Activated T-cell treated with anti-CD3 and anti-CD28 coated beads, Interleukin-2, amount 50 U/mL, for 4 hours (primary cell): ENCODE measurements at regions not wholly inside any gene's neighbourhood (a gene's known extent, or its start where the extent isn't known, plus 50 kb on each side); places are given as distances from the start of the nearest gene placed in this dataset.
"Not testable (repeated sequence)": the region's sequence is repeated elsewhere in the genome, so short reads cannot be mapped to it uniquely, and the experiment has no call there.

ENCODE experiments used
- ATAC-seq, 2 donors: fragments of 200-7000 bp; cut with Tn5 transposase; one replicate each; pipeline ENCODE4 v1.10.0; 2021
- DNase-seq: peaks from one replicate; pipeline ENCODE4 v3.0.0-alpha.2; 2020
- H3K27me3 Mint-ChIP-seq: one replicate; pipeline ENCODE4 v1.8.0; 2021; ENCODE audit warnings: low read depth, mixed read lengths
- H3K36me3 Mint-ChIP-seq: one replicate; pipeline ENCODE4 v1.8.0; 2022; ENCODE audit warnings: mixed read lengths; ENCODE audit not compliant: insufficient read depth
- H3K4me1 Mint-ChIP-seq: one replicate; pipeline ENCODE4 v1.8.0; 2021; ENCODE audit warnings: low read depth, mixed read lengths
- H3K4me3 Mint-ChIP-seq: one replicate; pipeline ENCODE4 v1.8.0; 2021; ENCODE audit warnings: mild to moderate bottlenecking, moderate library complexity, mixed read lengths
- H3K9me3 Mint-ChIP-seq: one replicate; pipeline ENCODE4 v1.8.0; 2021; ENCODE audit warnings: mixed read lengths

DNA sequence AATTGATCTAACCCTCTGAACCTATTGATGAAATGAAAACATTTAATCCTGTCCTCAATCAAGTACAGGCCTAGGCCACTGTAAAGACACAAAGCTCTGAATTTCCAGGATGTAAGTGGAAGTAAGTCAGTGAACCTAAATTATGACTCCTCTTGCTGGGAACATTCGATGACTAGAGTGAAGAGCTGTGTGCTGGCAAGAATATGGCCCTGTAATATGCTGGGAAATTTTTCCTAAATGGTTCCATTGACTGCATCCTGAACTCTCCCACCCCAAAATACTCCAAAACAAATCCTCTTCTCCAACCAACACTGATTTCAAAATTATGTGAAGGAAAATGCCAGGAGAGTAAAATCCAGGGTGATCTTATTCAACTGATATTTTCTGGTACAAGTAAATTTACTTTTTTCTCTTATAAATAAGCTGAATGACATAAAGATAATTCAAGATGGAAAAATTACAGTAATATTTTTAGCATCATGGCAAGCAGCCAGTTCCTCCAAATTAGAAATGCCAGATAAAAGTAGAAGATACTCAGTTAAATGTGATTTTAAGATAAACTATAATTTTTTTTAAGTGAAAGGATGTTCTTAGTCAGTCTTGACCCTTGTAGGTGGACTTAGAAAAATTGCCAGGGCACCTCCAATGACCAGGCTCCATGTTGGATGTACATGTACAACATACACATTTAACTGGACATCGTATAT lies 269.4 kb downstream of the PTGER3 start:
- no peaks in the 10 kb centered on the region for H3K9me3 Mint-ChIP-seq
- no peak overlapping the region for H3K4me3 Mint-ChIP-seq
- H3K36me3 Mint-ChIP-seq: no peaks in the 10 kb centered on the region
- no peak for ATAC-seq
- no peak for DNase-seq
- H3K27me3 Mint-ChIP-seq: no peaks in the 10 kb centered on the region
- no peaks in the 10 kb centered on the region for H3K4me1 Mint-ChIP-seq

DNA sequence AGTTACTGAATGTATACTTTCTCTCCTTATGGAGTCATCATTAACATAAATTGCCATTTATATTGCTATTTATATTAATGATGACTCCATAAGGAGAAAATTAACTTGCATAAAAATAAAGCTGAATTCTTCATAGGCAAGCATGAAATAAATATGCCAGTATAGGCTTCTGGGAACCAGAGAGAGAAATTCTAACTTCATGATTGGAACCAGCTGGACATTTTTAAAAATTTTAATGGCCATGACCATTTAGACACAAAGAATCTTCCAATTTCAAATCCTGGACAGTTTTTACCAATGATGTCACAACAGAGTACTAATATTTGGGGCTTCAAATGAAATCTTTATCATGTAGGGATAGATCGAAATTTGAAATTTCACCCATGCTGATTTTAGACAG lies 268.7 kb downstream of the PTGER3 start:
- Mint-ChIP-seq H3K4me1 (no peaks in the 10 kb centered on the region), H3K36me3 (no peaks in the 10 kb centered on the region), H3K9me3 (no peaks in the 10 kb centered on the region), H3K4me3 (no peak overlapping the region), H3K27me3 (no peaks in the 10 kb centered on the region)
- no peak for ATAC-seq
- DNase-seq: no peak

DNA sequence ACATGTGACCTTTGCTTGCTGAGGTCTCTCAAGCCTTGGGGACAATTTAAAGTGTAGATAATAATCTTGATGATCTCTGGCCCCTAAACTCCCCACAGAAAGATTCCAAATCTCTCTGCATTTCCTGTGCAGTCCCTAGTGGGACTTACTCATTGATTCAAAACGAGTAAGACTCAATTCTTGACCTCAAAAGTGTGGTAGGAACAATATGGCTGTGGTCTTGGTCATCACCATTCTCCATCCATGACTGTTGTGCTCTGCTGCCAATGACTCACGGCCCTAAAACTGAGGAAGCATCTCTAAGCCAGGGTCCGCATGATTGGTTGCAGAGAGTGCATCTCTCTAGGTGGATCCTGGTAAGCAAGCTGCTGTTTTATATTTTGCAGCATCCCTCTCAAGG lies 268.0 kb downstream of the PTGER3 start:
- no peaks in the 10 kb centered on the region for H3K36me3 Mint-ChIP-seq
- no peak for DNase-seq
- H3K4me1 Mint-ChIP-seq: no peaks in the 10 kb centered on the region
- H3K27me3 Mint-ChIP-seq: no peaks in the 10 kb centered on the region
- no peak for ATAC-seq
- H3K4me3 Mint-ChIP-seq: no peak overlapping the region
- H3K9me3 Mint-ChIP-seq: no peaks in the 10 kb centered on the region

DNA sequence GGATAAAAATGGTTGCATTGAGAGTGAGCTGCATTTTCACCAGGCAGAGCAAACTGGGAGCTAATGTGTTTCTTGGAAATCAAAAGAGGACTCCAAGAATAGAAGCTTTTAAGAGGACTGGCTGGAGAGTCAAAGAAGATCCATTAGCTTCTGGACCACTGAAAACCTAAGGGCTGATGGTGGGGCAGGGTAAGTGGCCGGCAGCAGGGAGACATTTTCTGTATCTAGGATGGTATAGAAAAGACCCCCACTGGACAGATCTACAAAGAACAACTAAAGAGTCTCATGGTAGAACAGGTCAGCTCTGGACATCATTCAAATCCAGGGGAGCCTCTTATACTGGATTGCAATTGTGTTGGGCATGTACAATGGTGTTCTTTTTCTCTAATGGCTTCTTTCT lies 262.3 kb downstream of the PTGER3 start:
- no peak for ATAC-seq
- no peak for DNase-seq
- Mint-ChIP-seq H3K9me3 (no peaks in the 10 kb centered on the region), H3K4me1 (no peaks in the 10 kb centered on the region), H3K4me3 (no peak overlapping the region), H3K36me3 (no peaks in the 10 kb centered on the region), H3K27me3 (no peaks in the 10 kb centered on the region)

DNA sequence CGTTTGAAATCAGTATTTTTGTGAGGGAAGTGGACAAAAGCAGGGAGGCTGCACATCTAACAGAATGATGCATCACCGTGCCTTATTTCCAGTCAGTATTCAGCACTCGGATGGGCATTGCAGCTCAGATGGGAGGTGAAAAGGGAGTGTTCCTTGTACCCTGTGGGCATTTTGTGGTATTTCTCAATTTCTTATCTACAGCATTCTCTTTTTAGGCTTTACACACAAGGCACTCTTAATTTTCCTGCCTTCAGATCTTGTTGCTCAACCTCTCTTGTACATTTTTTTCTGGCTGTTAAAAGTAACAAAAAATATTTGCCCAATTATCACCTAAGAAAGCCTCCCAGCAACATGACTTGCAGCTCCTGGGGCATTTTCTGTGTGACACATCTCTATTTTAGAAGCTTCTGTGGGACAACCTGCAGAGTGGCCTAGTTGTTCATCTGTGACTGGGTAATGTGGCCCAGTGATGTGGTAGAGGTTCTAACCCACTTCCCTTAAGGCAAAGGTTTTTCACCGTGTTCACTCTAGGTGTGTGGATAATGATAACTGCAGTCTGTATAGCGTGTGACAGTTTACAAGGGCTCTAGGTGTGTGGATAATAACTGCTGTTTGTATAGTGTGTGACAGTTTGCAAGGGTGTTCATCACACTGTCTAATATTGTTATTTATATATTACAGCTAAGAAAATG lies 257.2 kb downstream of the PTGER3 start:
- no peak overlapping the region for H3K4me3 Mint-ChIP-seq
- DNase-seq: no peak
- H3K4me1 Mint-ChIP-seq: no peaks in the 10 kb centered on the region
- H3K9me3 Mint-ChIP-seq: no peaks in the 10 kb centered on the region
- ATAC-seq: no peak
- H3K27me3 Mint-ChIP-seq: no peaks in the 10 kb centered on the region
- H3K36me3 Mint-ChIP-seq: no peaks in the 10 kb centered on the region

DNA sequence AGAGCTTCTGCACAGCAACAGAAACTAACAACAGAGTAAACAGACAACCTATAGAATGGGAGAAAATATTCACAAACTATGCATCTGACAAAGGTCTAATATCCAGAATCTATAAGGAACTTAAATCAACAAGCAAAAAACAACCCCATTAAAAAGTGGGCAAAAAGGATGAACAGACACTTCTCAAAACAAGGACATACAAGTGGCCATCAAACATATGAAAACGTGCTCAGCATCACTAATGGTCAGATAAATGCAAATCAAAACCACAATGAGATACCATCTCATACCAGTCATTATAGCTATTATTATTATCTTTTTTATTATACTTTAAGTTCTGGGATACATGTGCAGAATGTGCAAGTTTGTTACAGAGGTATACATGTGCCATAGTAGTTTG lies 252.6 kb downstream of the PTGER3 start:
- ATAC-seq, H3K4me3 Mint-ChIP-seq, H3K36me3 Mint-ChIP-seq: not testable (repeated sequence)

DNA sequence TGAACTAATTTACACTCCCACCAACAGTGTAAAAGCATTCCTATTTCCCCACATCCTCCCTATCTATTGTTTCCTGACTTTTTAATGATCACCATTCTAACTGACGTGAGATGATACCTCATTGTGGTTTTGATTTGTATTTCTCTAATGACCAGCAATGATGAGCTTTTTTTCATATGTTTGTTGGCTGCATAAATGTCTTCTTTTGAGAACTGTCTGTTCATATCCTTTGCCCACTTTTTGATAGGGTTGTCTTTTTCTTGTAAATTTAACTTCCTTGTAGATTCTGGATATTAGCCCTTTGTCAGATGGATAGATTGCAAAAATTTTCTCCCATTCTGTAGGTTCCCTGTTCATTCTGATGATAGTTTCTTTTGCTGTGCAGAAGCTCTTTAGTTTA lies 251.3 kb downstream of the PTGER3 start:
- ATAC-seq, H3K27me3 Mint-ChIP-seq, H3K4me1 Mint-ChIP-seq, H3K9me3 Mint-ChIP-seq, DNase-seq, H3K4me3 Mint-ChIP-seq, H3K36me3 Mint-ChIP-seq: not testable (repeated sequence)

More for the DNA sequence above, 252.6 kb downstream of the PTGER3 start:
- not testable (repeated sequence) for DNase-seq, H3K27me3 Mint-ChIP-seq, H3K4me1 Mint-ChIP-seq, H3K9me3 Mint-ChIP-seq

DNA sequence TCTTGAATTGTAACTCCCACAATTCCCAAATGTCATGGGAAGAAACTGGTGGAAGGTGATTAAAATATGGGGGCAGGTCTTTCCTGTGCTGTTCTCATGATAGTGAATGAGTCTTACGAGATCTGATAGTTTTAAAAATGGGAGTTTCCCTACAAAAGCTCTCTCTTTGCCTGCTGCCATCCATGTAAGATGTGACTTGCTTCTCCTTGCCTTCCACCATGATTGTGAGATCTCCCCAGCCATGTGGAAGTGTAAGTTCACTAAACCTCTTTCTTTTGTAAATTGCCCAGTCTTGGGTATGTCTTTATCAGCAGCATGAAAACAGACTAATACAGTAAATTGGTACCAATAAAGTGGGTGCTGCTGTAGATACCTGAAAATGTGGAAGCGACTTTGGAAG lies 245.0 kb downstream of the PTGER3 start:
- H3K36me3 Mint-ChIP-seq, ATAC-seq, H3K27me3 Mint-ChIP-seq, H3K4me1 Mint-ChIP-seq, DNase-seq, H3K4me3 Mint-ChIP-seq, H3K9me3 Mint-ChIP-seq: not testable (repeated sequence)

DNA sequence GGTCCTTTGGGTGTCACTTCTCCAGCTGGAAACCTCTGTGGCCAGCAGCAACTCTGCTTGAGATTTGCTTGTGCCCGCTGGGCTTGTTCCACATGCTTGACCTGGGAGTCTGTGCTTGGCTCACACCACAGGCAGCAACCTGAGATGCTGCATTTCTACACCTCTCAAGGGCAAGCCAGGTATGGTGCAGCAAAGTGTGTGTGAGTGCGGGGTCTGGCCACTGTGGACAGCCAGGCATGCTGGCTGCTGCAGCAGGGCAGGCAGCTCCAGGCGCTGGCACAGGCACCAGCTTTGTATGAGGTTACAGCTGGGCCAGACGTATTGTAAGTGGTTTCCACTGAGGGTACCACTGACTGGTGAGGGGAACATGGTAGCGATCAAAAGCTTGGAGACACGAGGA lies 242.0 kb downstream of the PTGER3 start:
- H3K27me3 Mint-ChIP-seq: no peaks in the 10 kb centered on the region
- peaks cover 3% of the 10 kb centered on the region for H3K9me3 Mint-ChIP-seq
- DNase-seq (no peak), ATAC-seq (no peak)
- H3K36me3 Mint-ChIP-seq: no peaks in the 10 kb centered on the region
- no peak overlapping the region for H3K4me3 Mint-ChIP-seq
- H3K4me1 Mint-ChIP-seq: no peaks in the 10 kb centered on the region

DNA sequence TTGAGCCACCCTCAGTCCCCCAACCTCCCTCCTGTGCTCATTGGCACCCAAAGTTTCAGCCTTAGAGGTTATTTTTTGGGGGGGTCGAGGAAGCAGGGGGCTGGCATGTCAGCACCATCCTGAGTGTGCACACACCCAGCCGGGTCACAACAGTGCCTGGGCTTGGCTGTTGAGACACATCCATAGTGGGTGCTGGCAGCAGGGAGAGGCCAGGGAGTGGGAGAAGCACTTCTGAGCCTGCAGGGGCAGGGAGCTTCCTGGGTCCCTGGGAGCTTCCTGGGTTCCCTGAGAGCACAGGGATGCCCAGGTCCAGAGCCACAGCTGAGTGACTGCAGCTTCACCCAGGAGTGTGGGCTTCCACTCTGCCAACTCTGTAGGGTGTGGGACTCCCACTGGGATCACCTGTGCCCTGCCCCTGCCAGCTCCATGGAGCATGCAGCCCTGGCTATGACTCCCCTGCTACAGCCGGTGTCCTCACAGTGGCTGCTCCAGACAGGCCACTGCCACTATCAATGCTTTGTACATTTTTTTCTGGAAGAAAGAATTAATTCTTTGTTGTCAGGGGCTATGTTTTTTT lies 240.4 kb downstream of the PTGER3 start:
- H3K4me3 Mint-ChIP-seq: no peak overlapping the region
- H3K9me3 Mint-ChIP-seq: peaks cover 3% of the 10 kb centered on the region
- H3K4me1 Mint-ChIP-seq: no peaks in the 10 kb centered on the region
- ATAC-seq: no peak
- H3K27me3 Mint-ChIP-seq: no peaks in the 10 kb centered on the region
- no peak for DNase-seq
- H3K36me3 Mint-ChIP-seq: no peaks in the 10 kb centered on the region

DNA sequence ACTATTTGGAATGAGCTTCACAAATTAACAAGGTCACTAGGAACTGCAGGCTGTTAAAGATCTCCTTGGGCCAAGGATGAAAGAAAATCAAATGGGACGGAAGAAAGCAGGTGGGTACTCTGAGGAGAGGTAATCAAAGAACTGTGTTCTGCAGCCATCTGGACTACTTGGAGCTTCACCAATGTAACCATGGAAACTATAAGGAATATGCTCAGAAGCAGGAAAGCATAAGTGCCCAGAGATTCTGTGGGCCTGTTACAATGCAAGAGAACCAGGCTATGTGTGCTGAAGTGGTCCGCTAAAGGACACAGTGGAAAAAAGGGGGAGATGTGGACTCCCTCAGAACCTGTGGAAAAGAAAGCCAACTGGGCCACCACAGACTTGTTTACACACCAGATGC lies 238.5 kb downstream of the PTGER3 start:
- H3K9me3 Mint-ChIP-seq: peaks cover 4% of the 10 kb centered on the region
- DNase-seq (no peak), ATAC-seq (no peak)
- H3K4me3 Mint-ChIP-seq: no peak overlapping the region
- H3K4me1 Mint-ChIP-seq: no peaks in the 10 kb centered on the region
- H3K36me3 Mint-ChIP-seq: no peaks in the 10 kb centered on the region
- no peaks in the 10 kb centered on the region for H3K27me3 Mint-ChIP-seq

DNA sequence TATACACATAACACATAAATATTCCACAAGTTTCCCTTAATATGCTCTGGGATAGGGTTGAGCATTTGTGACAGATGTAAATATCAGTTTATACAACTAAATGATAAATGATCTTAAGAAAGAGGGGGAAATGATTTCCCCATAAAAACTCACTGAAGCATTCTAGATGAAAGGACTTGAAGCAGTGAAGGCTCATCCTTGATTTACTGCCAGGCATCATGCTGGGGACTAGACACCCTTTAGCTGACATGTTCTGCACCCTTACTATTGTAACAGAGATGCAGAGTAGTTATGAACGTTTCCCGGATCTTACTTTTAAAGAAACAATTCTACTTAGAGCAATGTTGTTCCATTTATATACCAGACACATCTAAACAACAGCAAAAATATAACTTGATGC lies 235.8 kb downstream of the PTGER3 start:
- Mint-ChIP-seq H3K4me3 (no peak overlapping the region), H3K27me3 (no peaks in the 10 kb centered on the region), H3K4me1 (no peaks in the 10 kb centered on the region), H3K9me3 (peaks cover 4% of the 10 kb centered on the region), H3K36me3 (no peaks in the 10 kb centered on the region)
- ATAC-seq (no peak), DNase-seq (no peak)

DNA sequence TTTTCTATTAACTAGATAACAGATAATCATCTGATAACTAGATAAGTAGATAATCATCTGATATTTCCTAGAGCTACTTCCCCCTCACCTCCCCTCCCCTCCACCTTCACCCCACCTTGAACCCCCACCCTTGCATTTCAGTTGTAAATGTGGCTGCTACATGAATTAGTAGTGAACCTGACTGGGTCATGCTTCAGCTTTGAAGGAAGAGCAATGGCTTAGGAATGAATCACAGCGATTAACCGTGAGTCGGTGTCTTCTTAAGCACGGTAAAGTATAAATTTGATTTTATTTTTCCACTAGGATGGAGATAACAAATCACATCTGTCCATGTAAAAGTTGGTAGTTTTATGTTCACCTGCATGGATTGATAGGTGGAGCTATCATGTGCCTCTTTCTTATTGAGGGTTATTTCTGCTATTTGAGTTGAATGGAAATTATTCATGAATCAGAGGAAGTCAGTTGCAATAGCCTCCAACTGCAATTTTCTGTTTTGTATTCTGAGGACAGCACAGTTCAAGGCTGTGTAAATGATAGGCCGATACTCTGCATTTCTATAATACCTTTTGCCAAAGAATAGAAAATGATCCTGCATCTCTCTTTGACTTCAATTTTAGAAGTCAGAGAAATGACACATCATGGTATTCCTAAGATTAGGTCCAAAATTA lies 235.0 kb downstream of the PTGER3 start:
- no peak for ATAC-seq
- Mint-ChIP-seq H3K36me3 (no peaks in the 10 kb centered on the region), H3K9me3 (peaks cover 4% of the 10 kb centered on the region), H3K4me3 (no peak overlapping the region), H3K27me3 (no peaks in the 10 kb centered on the region), H3K4me1 (no peaks in the 10 kb centered on the region)
- no peak for DNase-seq

DNA sequence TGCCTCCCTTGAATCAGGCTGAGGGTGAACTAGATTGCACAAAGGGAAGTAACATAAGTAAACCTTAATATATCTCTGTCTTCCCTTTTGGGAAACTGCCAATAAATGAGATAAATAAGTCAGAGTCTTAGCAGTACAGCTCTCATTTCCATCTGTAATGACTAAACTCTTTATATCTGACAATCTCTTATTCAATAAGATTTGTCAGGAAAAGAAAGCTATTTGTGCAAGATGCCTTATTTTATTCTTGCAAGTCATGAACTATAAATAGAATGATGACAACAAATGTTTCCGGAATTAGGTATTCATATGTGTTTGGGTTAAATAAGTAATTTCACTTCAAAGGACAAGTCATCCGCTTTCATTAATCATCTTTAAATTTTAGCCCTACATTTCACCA lies 229.2 kb downstream of the PTGER3 start:
- no peaks in the 10 kb centered on the region for H3K36me3 Mint-ChIP-seq
- H3K4me1 Mint-ChIP-seq: no peaks in the 10 kb centered on the region
- ATAC-seq: no peak
- no peak overlapping the region for H3K4me3 Mint-ChIP-seq
- H3K9me3 Mint-ChIP-seq: peaks cover 4% of the 10 kb centered on the region
- H3K27me3 Mint-ChIP-seq: no peaks in the 10 kb centered on the region
- DNase-seq: no peak

DNA sequence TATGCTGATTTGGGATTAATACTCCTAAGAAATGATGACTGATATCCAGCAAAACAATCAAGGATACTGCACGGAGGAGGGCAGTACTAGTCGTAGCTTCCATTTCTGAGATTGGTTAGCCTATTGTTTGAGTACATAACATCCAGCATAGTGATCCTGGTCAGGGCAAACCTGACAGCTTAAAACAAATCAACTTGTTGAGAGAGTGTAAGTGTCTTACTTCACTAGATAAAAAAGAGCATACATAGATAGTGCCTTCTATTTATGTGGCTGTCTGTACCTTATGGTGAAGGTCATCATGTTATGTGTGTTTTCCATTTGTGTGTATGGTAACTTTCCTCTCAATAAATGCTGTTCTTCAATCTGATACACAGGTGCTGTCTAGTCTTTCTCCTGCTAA lies 228.4 kb downstream of the PTGER3 start:
- no peaks in the 10 kb centered on the region for H3K9me3 Mint-ChIP-seq
- ATAC-seq: no peak
- no peaks in the 10 kb centered on the region for H3K27me3 Mint-ChIP-seq
- DNase-seq: no peak
- H3K4me3 Mint-ChIP-seq: no peak overlapping the region
- no peaks in the 10 kb centered on the region for H3K4me1 Mint-ChIP-seq
- H3K36me3 Mint-ChIP-seq: no peaks in the 10 kb centered on the region
